ENCODE measurements at regions not wholly inside any gene's neighbourhood (a gene's known extent, or its start where the extent isn't known, plus 50 kb on each side); places are given as distances from the start of the nearest gene placed in this dataset.

- TF ChIP-seq, protein P1, sequence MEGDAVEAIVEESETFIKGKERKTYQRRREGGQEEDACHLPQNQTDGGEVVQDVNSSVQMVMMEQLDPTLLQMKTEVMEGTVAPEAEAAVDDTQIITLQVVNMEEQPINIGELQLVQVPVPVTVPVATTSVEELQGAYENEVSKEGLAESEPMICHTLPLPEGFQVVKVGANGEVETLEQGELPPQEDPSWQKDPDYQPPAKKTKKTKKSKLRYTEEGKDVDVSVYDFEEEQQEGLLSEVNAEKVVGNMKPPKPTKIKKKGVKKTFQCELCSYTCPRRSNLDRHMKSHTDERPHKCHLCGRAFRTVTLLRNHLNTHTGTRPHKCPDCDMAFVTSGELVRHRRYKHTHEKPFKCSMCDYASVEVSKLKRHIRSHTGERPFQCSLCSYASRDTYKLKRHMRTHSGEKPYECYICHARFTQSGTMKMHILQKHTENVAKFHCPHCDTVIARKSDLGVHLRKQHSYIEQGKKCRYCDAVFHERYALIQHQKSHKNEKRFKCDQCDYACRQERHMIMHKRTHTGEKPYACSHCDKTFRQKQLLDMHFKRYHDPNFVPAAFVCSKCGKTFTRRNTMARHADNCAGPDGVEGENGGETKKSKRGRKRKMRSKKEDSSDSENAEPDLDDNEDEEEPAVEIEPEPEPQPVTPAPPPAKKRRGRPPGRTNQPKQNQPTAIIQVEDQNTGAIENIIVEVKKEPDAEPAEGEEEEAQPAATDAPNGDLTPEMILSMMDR (IDR thresholded peaks at IDR 0.05), result no peak
- no peak for TF ChIP-seq POLR2AphosphoS5 (IDR thresholded peaks at IDR 0.05)
Measured at GRCh38 chr5:159416438-159416837, 86.2 kb upstream of the IL12B start.

Data from breast epithelium (tissue), 3 donors.